Body of pancreas (tissue), 4 donors: ENCODE measurements at regions not wholly inside any gene's neighbourhood (a gene's known extent, or its start where the extent isn't known, plus 50 kb on each side); places are given as distances from the start of the nearest gene placed in this dataset.

Experiments
- ATAC-seq: fragments of 150-250 bp; one replicate; pipeline ENCODE4 v1.9.1; 2016
- DNase-seq, 4 donors: peaks; one replicate each; pipeline ENCODE4 v3.0.0-alpha.2; 2019
- H3K27ac ChIP-seq, 4 donors: fragments of 200-600 bp; sonication (generic); 1 replicate in 3 of 4; 2 replicates in 1 of 4; pipeline versions ENCODE4 v1.5.1 to v1.6.1; 2016 to 2019; ENCODE audit warnings: mild to moderate bottlenecking in 1 of 4, mixed read lengths in 1 of 4, moderate library complexity in 1 of 4
- H3K27me3 ChIP-seq, 2 donors: fragments of 200-600 bp; sonication (generic); one replicate each; pipeline ENCODE4 v1.6.0; 2016; ENCODE audit warnings: mild to moderate bottlenecking in 1 of 2
- H3K36me3 ChIP-seq, 2 donors: fragments of 200-600 bp; sonication (generic); replicated peaks in 1 of 2; 2 replicates each; pipeline ENCODE4 v1.5.1; 2016; ENCODE audit warnings: low read depth in 2 of 2; ENCODE audit not compliant: insufficient read depth in 1 of 2
- H3K4me1 ChIP-seq: fragments of 200-600 bp; sonication (generic); one replicate; pipeline ENCODE4 v1.6.0; 2016
- H3K4me3 ChIP-seq, 2 donors: fragments of 200-600 bp; sonication (generic); 1 replicate in 1 of 2; 2 replicates in 1 of 2; pipeline ENCODE4 v1.5.1; 2016 to 2019
- H3K9me3 ChIP-seq, 3 donors: fragments of 200-600 bp; sonication (generic); 1 replicate in 2 of 3; 2 replicates in 1 of 3; pipeline ENCODE4 v1.5.1; 2016
- POLR2A ChIP-seq, 3 donors: fragments of 450-650 bp; IDR thresholded peaks; one replicate each; pipeline ENCODE4 v1.6.1; 2016; ENCODE audit warnings: antibody characterized with exemption in 3 of 3, mild to moderate bottlenecking in 2 of 3
- WGBS, 2 donors: methylation state at CpG; one replicate each; pipeline ENCODE4 v1.1.5; 2017; 5-methylcytosine and 5-hydroxymethylcytosine counted together
- intact Hi-C: fragments of 100-400 bp; cut with DNase I; formaldehyde crosslinking; loops from one replicate; pipeline ENCODE4 v1.15.1; 2023
- TF ChIP-seq, protein P1 (sequence below), 7 experiments: fragments of 450-650 bp in 4 of 7; fragments of 200-600 bp in 3 of 7; sonication (generic) in 3 of 7; IDR thresholded peaks; one replicate each; pipeline ENCODE4 v1.5.1; 2016 to 2019; ENCODE audit warnings: antibody characterized with exemption in 7 of 7

DNA sequence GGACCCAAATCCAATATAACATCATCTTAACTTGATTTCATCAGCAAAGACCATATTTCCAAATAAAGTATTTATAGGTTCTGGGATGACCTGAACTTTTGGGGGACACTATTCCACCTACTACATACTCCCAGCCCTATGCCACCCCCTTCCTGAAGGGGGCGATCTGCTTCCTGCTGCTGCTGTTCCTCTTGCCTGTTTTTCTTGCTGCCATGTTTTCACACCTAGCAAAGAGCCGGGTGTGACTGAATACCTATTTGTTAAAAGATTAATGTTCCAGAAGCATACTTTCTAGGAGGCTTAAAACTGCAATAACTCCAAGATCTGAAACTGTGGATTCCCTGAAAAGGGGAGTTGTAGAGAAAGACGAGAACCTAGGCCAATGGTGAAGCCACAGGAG lies 89.7 kb downstream of the ICOS start:
- H3K36me3 ChIP-seq, result no peaks in the 10 kb centered on the region

DNA sequence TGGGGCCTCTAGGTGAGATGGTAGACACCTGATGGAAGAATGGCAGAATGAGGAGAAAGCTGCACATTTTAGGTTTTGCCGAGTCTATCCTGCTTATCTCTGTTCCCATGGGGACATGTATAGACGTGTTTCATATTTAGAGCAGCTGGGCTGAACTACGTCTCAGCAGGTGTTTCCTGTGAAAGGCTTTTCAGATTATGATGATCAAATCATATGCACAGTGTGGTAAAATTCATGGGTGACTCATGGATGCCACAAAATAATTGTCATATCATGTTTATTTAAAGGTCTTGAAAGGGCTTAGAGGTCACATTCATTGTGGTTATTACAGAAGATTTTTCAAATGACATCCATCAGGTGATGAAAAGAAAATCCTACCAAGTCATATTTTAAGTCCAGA lies 90.5 kb downstream of the ICOS start:
- Histone ChIP-seq H3K4me1 (peaks cover 7% of the 10 kb centered on the region), H3K4me3 (no peak overlapping the region), H3K36me3 (no peaks in the 10 kb centered on the region), H3K27ac (no peak overlapping the region), H3K27me3 (no peaks in the 10 kb centered on the region), H3K9me3 (no peaks in the 10 kb centered on the region)
- no peak for TF ChIP-seq POLR2A (IDR thresholded peaks at IDR 0.05)
- TF ChIP-seq, protein P1, sequence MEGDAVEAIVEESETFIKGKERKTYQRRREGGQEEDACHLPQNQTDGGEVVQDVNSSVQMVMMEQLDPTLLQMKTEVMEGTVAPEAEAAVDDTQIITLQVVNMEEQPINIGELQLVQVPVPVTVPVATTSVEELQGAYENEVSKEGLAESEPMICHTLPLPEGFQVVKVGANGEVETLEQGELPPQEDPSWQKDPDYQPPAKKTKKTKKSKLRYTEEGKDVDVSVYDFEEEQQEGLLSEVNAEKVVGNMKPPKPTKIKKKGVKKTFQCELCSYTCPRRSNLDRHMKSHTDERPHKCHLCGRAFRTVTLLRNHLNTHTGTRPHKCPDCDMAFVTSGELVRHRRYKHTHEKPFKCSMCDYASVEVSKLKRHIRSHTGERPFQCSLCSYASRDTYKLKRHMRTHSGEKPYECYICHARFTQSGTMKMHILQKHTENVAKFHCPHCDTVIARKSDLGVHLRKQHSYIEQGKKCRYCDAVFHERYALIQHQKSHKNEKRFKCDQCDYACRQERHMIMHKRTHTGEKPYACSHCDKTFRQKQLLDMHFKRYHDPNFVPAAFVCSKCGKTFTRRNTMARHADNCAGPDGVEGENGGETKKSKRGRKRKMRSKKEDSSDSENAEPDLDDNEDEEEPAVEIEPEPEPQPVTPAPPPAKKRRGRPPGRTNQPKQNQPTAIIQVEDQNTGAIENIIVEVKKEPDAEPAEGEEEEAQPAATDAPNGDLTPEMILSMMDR (IDR thresholded peaks at IDR 0.05), result no peak
- intact Hi-C loops, result no loop called here
- ATAC-seq (no peak), DNase-seq (no peak)
- whole genome bisulfite sequencing, 2 donors, result 48 to 50% methylated on average over 3 of the region's 3 CpGs

More for the DNA sequence above, 89.7 kb downstream of the ICOS start:
- Histone ChIP-seq H3K4me3 (no peak overlapping the region), H3K4me1 (peaks cover 7% of the 10 kb centered on the region), H3K9me3 (no peaks in the 10 kb centered on the region), H3K27ac (no peak overlapping the region), H3K27me3 (no peaks in the 10 kb centered on the region)
- ATAC-seq (no peak), DNase-seq (no peak)
- intact Hi-C loops, result no loop called here
- TF ChIP-seq, protein P1 (IDR thresholded peaks at IDR 0.05), result no peak
- TF ChIP-seq POLR2A (IDR thresholded peaks at IDR 0.05), result no peak
- WGBS, 2 donors, result 69 to 72% methylated on average over 3 of the region's 3 CpGs

DNA sequence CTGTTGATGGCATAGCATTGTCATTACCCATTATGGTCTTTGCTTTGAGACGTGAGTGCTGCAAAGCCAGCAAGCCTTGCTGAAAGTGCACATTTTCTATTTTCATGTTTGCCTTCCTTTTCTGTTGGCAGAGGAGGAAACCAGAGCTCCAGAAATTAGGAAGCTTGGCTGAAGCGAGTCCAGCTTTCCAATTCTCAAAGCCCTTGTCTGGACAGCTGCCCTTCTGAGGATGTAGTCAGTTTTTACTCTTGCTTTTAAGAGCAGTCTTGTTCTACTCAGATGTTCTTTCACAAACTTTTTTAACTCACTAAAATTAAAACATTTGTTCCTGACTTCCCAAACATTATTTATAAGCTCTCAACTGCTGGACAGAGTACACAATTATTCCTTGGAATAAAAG lies 93.8 kb downstream of the ICOS start:
- no peaks in the 10 kb centered on the region for H3K4me1 ChIP-seq
- H3K27me3 ChIP-seq, result no peaks in the 10 kb centered on the region
- no peak overlapping the region for H3K27ac ChIP-seq
- H3K9me3 ChIP-seq, result no peaks in the 10 kb centered on the region
- DNase-seq, result no peak
- H3K36me3 ChIP-seq, result no peaks in the 10 kb centered on the region
- intact Hi-C loops, result no loop called here
- TF ChIP-seq, protein P1 (IDR thresholded peaks at IDR 0.05), result no peak
- no peak for TF ChIP-seq POLR2A (IDR thresholded peaks at IDR 0.05)
- 69 to 83% methylated on average over 2 of the region's 2 CpGs for WGBS, 2 donors
- no peak overlapping the region for H3K4me3 ChIP-seq
- no peak for ATAC-seq

DNA sequence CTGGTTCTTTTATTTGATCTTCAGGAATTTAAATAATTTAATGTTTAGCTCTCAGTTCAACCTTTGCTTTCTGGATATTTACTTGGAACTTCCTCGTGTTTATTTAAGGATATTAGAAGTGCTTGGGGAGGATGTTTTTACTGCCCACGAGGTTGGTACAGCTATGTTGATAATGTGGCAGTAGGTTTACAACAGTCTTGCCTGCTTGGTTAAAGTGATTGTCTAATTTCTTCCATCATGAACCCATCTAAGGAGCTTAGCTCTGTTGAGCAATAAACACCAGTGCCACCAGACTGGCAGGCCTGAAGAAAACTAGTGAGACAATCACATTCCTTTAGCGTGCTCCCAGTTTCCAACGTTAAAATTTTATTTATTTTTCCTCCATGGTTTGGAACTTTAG lies 94.5 kb downstream of the ICOS start:
- Histone ChIP-seq H3K36me3 (no peaks in the 10 kb centered on the region), H3K4me1 (no peaks in the 10 kb centered on the region), H3K27me3 (no peaks in the 10 kb centered on the region), H3K9me3 (no peaks in the 10 kb centered on the region), H3K4me3 (no peak overlapping the region), H3K27ac (no peak overlapping the region)
- WGBS, 2 donors, result 24 to 26% methylated on average over 4 of the region's 4 CpGs
- intact Hi-C loops, result no loop called here
- no peak for TF ChIP-seq POLR2A (IDR thresholded peaks at IDR 0.05)
- TF ChIP-seq, protein P1 (IDR thresholded peaks at IDR 0.05), result no peak
- no peak for ATAC-seq
- no peak for DNase-seq

DNA sequence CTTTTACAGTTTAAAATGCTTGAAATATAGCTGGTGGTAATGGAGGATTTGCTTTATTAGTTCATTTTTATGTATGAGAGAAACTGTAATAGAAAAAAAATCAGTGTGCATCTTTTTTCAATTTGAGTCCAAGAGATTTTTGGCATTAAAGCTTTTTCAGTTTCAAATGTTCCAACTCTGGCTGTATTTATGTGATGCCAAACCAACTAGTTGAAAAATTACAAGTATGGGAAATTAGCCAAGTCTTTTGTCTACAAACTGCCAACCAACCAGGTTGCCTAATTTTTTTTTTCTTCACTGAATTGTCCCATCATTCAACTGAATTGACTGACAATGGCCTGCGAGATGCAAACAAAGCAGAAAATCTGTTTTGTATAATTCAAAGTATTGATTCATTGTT lies 95.7 kb downstream of the ICOS start:
- 53 to 79% methylated on average over 1 of the region's 1 CpG for WGBS, 2 donors
- ATAC-seq, result no peak

More for the DNA sequence above, 95.7 kb downstream of the ICOS start:
- no peak for TF ChIP-seq POLR2A (IDR thresholded peaks at IDR 0.05)
- TF ChIP-seq, protein P1 (IDR thresholded peaks at IDR 0.05), result no peak
- no peaks in the 10 kb centered on the region for H3K4me1 ChIP-seq
- H3K27me3 ChIP-seq, result no peaks in the 10 kb centered on the region
- H3K4me3 ChIP-seq, result no peak overlapping the region
- no peaks in the 10 kb centered on the region for H3K36me3 ChIP-seq
- H3K27ac ChIP-seq, result no peak overlapping the region
- H3K9me3 ChIP-seq, result no peaks in the 10 kb centered on the region
- intact Hi-C loops, result no loop called here
- DNase-seq, result no peak
